LNCAP (cell line): ENCODE measurements at regions not wholly inside any gene's neighbourhood (a gene's known extent, or its start where the extent isn't known, plus 50 kb on each side); places are given as distances from the start of the nearest gene placed in this dataset.

ENCODE experiments used
- CTCF ChIP-seq: fragments of 450-650 bp; IDR thresholded peaks from 2 replicates; pipeline ENCODE4 v1.5.1; 2017; ENCODE audit warnings: mild to moderate bottlenecking

DNA sequence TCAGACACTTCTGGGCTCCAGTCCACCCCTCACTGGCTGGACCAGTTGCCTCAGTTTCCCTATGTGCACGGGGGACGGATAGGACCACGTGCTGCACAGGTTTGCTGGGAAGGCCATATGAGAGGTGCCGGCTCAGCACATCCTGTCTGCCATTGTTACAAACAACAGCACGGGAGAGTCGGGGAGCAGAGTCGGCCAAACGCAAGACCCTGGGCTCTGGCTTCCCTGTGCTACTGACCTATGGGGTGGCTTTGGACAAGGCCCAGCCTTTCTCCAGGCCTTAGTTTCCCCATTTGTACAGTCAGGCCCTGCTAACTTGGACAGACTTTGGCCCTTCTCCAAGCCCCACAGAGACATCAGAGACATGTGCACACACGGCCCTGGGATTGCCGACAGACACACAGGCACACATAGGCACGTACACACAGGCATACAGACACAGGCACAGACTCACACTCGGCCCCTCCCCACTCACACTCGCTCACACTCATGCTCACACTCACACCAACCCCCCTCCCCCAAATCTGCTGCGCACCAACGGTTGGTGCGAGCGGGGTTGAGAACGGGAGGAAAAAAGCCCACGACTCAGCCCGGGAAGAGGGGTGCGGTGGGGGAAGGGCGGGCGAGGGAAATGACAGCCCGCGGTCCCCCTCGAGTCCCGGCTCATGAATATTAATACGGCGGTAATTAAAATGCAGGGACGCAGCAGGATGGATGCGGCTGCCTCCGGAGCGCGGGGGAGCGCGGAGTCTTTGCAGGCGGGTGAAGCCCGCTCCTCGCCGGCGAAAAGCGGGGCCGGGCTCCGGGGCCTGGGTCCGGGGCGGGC, 133.0 kb downstream of the C9orf50 start:
- TF ChIP-seq CTCF, result no peak

DNA sequence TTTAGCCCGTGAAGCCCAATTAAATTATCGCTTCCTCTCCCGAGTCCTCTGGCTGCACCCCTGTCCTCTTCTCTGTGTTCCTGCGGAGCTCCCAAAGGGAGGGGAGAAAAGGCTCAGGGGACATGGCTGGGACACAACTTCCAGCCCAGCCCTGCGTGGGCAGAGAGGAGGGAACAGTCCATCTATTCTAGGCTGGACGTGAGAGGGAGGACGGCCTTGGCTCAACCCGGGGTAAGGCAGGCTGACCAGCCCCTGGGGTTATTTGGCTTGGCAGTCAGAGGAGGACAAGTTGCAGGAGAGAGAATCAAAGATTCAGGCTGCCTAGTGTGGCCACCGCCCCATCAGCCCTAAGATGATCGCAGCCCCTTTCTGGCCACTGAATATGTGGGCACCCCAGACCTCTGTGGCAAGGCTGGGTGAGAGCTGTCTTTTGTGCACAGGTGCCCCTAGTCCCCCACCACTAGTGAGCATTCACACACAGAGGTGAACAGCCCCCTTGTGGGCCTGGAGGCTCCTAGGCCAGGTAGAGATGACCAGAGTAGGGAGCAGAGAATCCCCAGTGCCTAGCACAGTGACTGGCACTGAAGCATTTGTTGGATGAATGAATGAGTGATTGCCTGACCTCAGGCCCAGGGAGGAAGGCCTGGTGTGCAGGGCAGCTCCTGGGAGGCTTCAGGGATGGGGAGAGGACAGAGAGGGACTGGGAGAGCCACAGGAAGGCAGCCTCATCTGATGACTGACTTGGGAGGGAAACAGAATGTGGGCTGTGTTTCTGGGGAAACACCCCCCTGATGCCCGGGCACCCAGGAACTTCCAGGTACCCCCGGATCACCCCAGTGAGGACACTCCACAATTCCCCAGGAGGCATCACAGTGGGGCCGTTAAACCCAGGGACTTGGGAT, 133.9 kb downstream of the C9orf50 start:
- no peak for TF ChIP-seq CTCF

DNA sequence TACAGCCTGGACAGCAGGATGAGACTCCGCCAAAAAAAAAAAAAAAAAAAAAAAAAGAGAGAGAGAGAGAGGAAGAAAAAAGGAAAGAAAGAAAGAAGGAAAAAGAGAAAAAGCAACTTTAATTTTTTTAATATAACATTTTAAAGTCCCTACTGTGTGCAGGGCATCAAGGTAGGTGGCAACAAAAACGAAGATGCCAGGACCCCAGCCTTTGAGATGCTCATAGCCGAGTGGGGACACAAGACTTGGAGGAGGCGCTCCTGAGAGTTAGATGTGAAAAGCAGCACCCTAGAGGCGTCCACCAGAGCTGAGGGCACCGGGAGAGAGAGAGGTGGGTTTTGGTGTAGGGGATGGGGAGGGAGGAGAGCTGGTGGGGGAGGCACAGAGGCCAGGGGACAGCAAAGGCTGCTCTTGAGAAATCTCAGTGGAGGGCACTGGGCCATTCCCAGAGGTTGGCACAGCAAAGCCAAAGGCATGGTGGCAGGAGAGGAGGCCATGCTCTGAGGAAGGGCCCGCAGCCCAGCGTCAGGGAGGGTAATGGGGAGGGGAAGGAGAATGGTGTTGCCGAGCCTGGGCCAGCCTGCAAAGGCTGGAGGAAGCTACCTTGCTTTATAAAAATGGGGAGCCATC, 135.6 kb downstream of the C9orf50 start:
- no peak for TF ChIP-seq CTCF

- no peak for TF ChIP-seq CTCF
These were observed 136.4 kb downstream of the C9orf50 start for GRCh38 chr9:129484352-129485000.

GRCh38 chr9:129483415-129484351, 137.2 kb downstream of the C9orf50 start:
- no peak for TF ChIP-seq CTCF

GRCh38 chr9:129482521-129483414, 138.1 kb downstream of the C9orf50 start:
- TF ChIP-seq CTCF, result no peak
